KMS-11 (cell line): ENCODE measurements at regions not wholly inside any gene's neighbourhood (a gene's known extent, or its start where the extent isn't known, plus 50 kb on each side); places are given as distances from the start of the nearest gene placed in this dataset.

Experiments
- H2AFZ ChIP-seq: fragments of 200-600 bp; sonication (generic); 2 replicates; pipeline ENCODE4 v1.6.1; 2016; ENCODE audit warnings: antibody characterized with exemption, mixed run types, low read depth
- H3K27ac ChIP-seq: fragments of 200-600 bp; sonication (generic); 2 replicates; pipeline ENCODE4 v1.6.1; 2016; ENCODE audit warnings: mild to moderate bottlenecking, mixed run types
- H3K27me3 ChIP-seq: fragments of 200-600 bp; sonication (generic); 2 replicates; pipeline ENCODE4 v1.6.1; 2017; ENCODE audit warnings: mild to moderate bottlenecking, low read depth, mixed run types, moderate library complexity; ENCODE audit not compliant: insufficient read depth
- H3K36me3 ChIP-seq: fragments of 200-600 bp; sonication (generic); 2 replicates; pipeline ENCODE4 v1.6.1; 2017; ENCODE audit warnings: mild to moderate bottlenecking, mixed run types; ENCODE audit not compliant: insufficient read depth
- H3K4me1 ChIP-seq: fragments of 200-600 bp; sonication (generic); 2 replicates; pipeline ENCODE4 v1.6.1; 2016; ENCODE audit warnings: mild to moderate bottlenecking, low read depth, mixed run types; ENCODE audit not compliant: poor library complexity, severe bottlenecking
- H3K4me2 ChIP-seq: fragments of 200-600 bp; sonication (generic); 2 replicates; pipeline ENCODE4 v1.7.0; 2016; ENCODE audit warnings: mild to moderate bottlenecking, mixed run types
- H3K4me3 ChIP-seq: fragments of 200-600 bp; sonication (generic); IDR thresholded peaks from 2 replicates; pipeline ENCODE4 v1.6.1; 2017; ENCODE audit warnings: low read depth, low read length, mixed read lengths; ENCODE audit not compliant: insufficient read depth
- H3K79me2 ChIP-seq: fragments of 200-600 bp; sonication (generic); 2 replicates; pipeline ENCODE4 v1.6.1; 2016; ENCODE audit warnings: low read depth, mixed run types; ENCODE audit not compliant: insufficient read depth
- H3K9ac ChIP-seq: fragments of 200-600 bp; sonication (generic); 2 replicates; pipeline ENCODE4 v1.6.1; 2016; ENCODE audit warnings: mild to moderate bottlenecking, mixed run types
- H4K20me1 ChIP-seq: fragments of 200-600 bp; sonication (generic); 2 replicates; pipeline ENCODE4 v1.6.1; 2016; ENCODE audit warnings: mild to moderate bottlenecking, mixed run types; ENCODE audit not compliant: insufficient read depth
- CTCF ChIP-seq: fragments of 200-600 bp; sonication (generic); conservative IDR thresholded peaks from 2 replicates; pipeline ENCODE4 v1.6.1; 2017; ENCODE audit warnings: low read depth, mild to moderate bottlenecking, antibody characterized with exemption, low read length, moderate library complexity, mixed read lengths

GRCh38 chr22:48923165-48923865, 904.4 kb downstream of the BRD1 start:
- Histone ChIP-seq H3K27me3 (no peaks in the 10 kb centered on the region; the same call in 1 of the 2 replicates), H3K27ac (no peak overlapping the region), H3K4me3 (no peak overlapping the region), H3K36me3 (no peaks in the 10 kb centered on the region), H2AFZ (no peak overlapping the region), H3K9ac (no peak overlapping the region), H4K20me1 (no peaks in the 10 kb centered on the region), H3K4me2 (no peak overlapping the region), H3K79me2 (no peaks in the 10 kb centered on the region), H3K4me1 (no peaks in the 10 kb centered on the region)
- TF ChIP-seq CTCF, result no peak

- Histone ChIP-seq H3K27me3 (no peaks in the 10 kb centered on the region; the same call in 1 of the 2 replicates), H3K4me1 (no peaks in the 10 kb centered on the region), H4K20me1 (no peaks in the 10 kb centered on the region), H3K27ac (no peak overlapping the region), H2AFZ (no peak overlapping the region), H3K79me2 (no peaks in the 10 kb centered on the region), H3K9ac (no peak overlapping the region), H3K4me2 (no peak overlapping the region), H3K4me3 (no peak overlapping the region), H3K36me3 (no peaks in the 10 kb centered on the region)
- no peak for TF ChIP-seq CTCF
These were observed 906.2 kb downstream of the BRD1 start for GRCh38 chr22:48921411-48921903.

- no peaks in the 10 kb centered on the region for H3K4me1 ChIP-seq
- no peak overlapping the region for H3K27ac ChIP-seq
- no peaks in the 10 kb centered on the region for H4K20me1 ChIP-seq
- no peak overlapping the region for H3K9ac ChIP-seq
- H3K27me3 ChIP-seq, result no peaks in the 10 kb centered on the region; the same call in 1 of the 2 replicates
- no peak for TF ChIP-seq CTCF
- no peaks in the 10 kb centered on the region for H3K36me3 ChIP-seq
- H3K4me2 ChIP-seq, result no peak overlapping the region
- H3K79me2 ChIP-seq, result no peaks in the 10 kb centered on the region
- H2AFZ ChIP-seq, result no peak overlapping the region
- H3K4me3 ChIP-seq, result no peak overlapping the region
These were observed 906.9 kb downstream of the BRD1 start for GRCh38 chr22:48920776-48921241.

DNA sequence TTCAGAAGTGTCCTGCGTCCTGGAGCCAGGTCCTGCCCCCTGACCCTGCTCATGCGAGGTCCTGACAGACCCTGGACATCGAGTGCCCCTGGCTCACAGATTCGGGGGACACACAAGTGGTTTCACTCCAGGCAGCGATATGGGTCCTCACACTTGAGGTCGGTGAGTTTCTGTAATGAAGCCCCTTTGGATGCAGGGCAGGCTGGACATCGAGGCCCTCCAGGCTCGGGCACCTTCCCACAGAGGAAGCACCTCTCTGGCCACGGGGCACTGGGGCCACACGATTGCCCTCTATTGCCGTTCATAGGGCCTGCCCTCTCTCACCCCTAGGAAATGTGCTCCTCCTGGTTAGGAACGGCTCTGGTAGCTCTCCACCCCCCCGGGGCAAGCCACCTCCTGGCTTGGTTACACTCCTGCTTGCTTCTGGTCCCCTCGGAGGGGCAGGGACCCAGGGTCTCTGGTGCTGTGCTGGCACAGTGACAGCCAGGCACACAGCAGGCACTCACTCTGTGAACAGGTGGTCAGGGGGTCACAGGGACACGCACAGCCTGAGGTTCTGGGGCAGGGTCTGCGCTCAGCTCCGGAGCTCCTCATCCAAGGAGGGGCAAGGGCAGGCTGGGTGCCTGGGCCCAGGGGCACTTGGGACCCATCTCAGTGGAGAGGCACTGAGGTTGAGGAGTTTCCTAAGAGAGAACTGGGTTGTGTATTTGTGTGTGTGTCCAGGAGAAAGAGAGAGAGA, 907.7 kb downstream of the BRD1 start:
- no peak overlapping the region for H3K4me2 ChIP-seq
- TF ChIP-seq CTCF, result no peak
- no peak overlapping the region for H3K9ac ChIP-seq
- H3K79me2 ChIP-seq, result no peaks in the 10 kb centered on the region
- no peaks in the 10 kb centered on the region for H4K20me1 ChIP-seq
- H3K36me3 ChIP-seq, result no peaks in the 10 kb centered on the region
- no peak overlapping the region for H2AFZ ChIP-seq
- no peaks in the 10 kb centered on the region for H3K4me1 ChIP-seq
- no peak overlapping the region for H3K27ac ChIP-seq
- H3K4me3 ChIP-seq, result no peak overlapping the region
- no peaks in the 10 kb centered on the region; the same call in 1 of the 2 replicates for H3K27me3 ChIP-seq
